ENCODE measurements at regions not wholly inside any gene's neighbourhood (a gene's known extent, or its start where the extent isn't known, plus 50 kb on each side); places are given as distances from the start of the nearest gene placed in this dataset.

DNA sequence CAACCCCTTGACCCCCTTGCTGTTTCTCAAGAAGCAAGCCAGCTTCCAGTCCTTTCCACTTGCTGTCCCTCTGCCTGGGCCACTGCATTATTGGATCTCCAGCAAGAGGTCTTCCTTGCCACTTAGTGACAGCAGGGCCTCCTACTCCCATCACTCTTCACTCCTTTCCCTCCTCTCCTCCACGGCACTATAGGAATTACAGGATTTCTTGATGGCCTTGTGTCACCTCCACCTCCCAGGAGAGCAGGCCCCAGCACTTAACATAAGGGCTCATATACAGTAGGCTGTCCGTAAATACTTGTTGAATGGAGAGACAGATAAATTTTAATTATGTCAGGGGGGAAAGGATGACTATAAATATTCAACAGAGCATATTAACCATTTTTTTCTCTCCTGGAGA is 129.4 kb downstream of the SP3 start:
- no peak overlapping the region for H3K4me2 ChIP-seq (ENCODE audit: low read depth, low read length)
- no peak for DNase-seq (ENCODE audit: low spot score)
- no peak overlapping the region for H3K4me3 ChIP-seq (replicated peaks in 1 of 3; ENCODE audit: insufficient read depth in 1 of 3, low read depth in 2 of 3, low read length in 3 of 3)
- CTCF ChIA-PET (ENCODE audit: low intra/inter-chr PET ratio, low total read pairs): no interaction called here
- in situ Hi-C loops (cut with HindIII; ENCODE audit: extremely low pct_ligation_motif_present, low pct_unique_long_range_greater_than_20kb): no loop called here
- no peaks in the 10 kb centered on the region for H3K9me3 ChIP-seq (ENCODE audit: low read length)
- intact Hi-C loops (cut with micrococcal nuclease; ENCODE audit: unreplicated experiment): no loop called here
- no TSS peak for BruUV-seq (replicated peaks)
- no peak for ATAC-seq
- WGBS (ENCODE audit: low lambda C conversion rate): 1% methylated on average over 2 of the region's 2 CpGs
- no peak for FAIRE-seq
- no peak overlapping the region for H3K27ac ChIP-seq (ENCODE audit: extremely low read length, insufficient read depth, low read length)
- H4K20me1 ChIP-seq (ENCODE audit: insufficient read depth, low read length): no peaks in the 10 kb centered on the region
- H3K36me3 ChIP-seq (replicated peaks in 1 of 2; ENCODE audit: control insufficient read depth in 1 of 2, insufficient read depth in 2 of 2, low read length in 2 of 2): no peaks in the 10 kb centered on the region
- POLR2A ChIA-PET: no interaction called here
- TF ChIP-seq SP4 (CRISPR knock-in tag; IDR thresholded peaks at IDR 0.05) (no peak), RARG (CRISPR knock-in tag; IDR thresholded peaks at IDR 0.05; ENCODE audit: low read depth) (no peak), ZNF382 (CRISPR knock-in tag; IDR thresholded peaks at IDR 0.05; ENCODE audit: borderline replicate concordance) (no peak), KAT2B (IDR thresholded peaks at IDR 0.05; ENCODE audit: borderline replicate concordance, low read depth, low read length) (no peak), TSC22D2 (CRISPR knock-in tag; IDR thresholded peaks at IDR 0.05; ENCODE audit: borderline replicate concordance) (no peak), MAZ (IDR thresholded peaks at IDR 0.05; ENCODE audit: borderline replicate concordance, low read depth, low read length) (no peak), MAZ (CRISPR knock-in tag; IDR thresholded peaks at IDR 0.05; ENCODE audit: low read depth) (no peak)
- TF ChIP-seq, protein P1, sequence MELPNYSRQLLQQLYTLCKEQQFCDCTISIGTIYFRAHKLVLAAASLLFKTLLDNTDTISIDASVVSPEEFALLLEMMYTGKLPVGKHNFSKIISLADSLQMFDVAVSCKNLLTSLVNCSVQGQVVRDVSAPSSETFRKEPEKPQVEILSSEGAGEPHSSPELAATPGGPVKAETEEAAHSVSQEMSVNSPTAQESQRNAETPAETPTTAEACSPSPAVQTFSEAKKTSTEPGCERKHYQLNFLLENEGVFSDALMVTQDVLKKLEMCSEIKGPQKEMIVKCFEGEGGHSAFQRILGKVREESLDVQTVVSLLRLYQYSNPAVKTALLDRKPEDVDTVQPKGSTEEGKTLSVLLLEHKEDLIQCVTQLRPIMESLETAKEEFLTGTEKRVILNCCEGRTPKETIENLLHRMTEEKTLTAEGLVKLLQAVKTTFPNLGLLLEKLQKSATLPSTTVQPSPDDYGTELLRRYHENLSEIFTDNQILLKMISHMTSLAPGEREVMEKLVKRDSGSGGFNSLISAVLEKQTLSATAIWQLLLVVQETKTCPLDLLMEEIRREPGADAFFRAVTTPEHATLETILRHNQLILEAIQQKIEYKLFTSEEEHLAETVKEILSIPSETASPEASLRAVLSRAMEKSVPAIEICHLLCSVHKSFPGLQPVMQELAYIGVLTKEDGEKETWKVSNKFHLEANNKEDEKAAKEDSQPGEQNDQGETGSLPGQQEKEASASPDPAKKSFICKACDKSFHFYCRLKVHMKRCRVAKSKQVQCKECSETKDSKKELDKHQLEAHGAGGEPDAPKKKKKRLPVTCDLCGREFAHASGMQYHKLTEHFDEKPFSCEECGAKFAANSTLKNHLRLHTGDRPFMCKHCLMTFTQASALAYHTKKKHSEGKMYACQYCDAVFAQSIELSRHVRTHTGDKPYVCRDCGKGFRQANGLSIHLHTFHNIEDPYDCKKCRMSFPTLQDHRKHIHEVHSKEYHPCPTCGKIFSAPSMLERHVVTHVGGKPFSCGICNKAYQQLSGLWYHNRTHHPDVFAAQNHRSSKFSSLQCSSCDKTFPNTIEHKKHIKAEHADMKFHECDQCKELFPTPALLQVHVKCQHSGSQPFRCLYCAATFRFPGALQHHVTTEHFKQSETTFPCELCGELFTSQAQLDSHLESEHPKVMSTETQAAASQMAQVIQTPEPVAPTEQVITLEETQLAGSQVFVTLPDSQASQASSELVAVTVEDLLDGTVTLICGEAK (IDR thresholded peaks at IDR 0.05): no peak
- TF ChIP-seq, protein P1 (CRISPR knock-in tag; IDR thresholded peaks at IDR 0.05): no peak
- H3K9ac ChIP-seq (ENCODE audit: insufficient read depth, low read depth, low read length): no peak overlapping the region
- H2AFZ ChIP-seq (ENCODE audit: low read length): no peak overlapping the region
- no peaks in the 10 kb centered on the region for H3K4me1 ChIP-seq (ENCODE audit: insufficient read depth, low read length)
- peaks cover 1 to 66% of the 10 kb centered on the region in 2 experiments; a peak in 4 of 5 replicates for H3K27me3 ChIP-seq (ENCODE audit: control insufficient read depth in 1 of 2, insufficient read depth in 2 of 2, low read length in 2 of 2)
- no peaks in the 10 kb centered on the region for H3K79me2 ChIP-seq (ENCODE audit: insufficient read depth, low read length)

Data from HepG2 (cell line).